Vagina (tissue), 2 donors: ENCODE measurements at regions not wholly inside any gene's neighbourhood (a gene's known extent, or its start where the extent isn't known, plus 50 kb on each side); places are given as distances from the start of the nearest gene placed in this dataset.
"Not testable (repeated sequence)": the region's sequence is repeated elsewhere in the genome, so short reads cannot be mapped to it uniquely, and the experiment has no call there.

Experiments used
- DNase-seq, 2 donors: peaks; one replicate each; pipeline ENCODE4 v3.0.0-alpha.2; 2017; ENCODE audit errors: extremely low spot score in 2 of 2
- H3K27ac ChIP-seq: fragments of 200-600 bp; sonication (generic); one replicate; pipeline ENCODE4 v1.5.1; 2019
- H3K27me3 ChIP-seq: fragments of 200-600 bp; sonication (generic); one replicate; pipeline ENCODE4 v1.5.1; 2019
- H3K36me3 ChIP-seq, 2 donors: fragments of 200-600 bp; sonication (generic); one replicate each; pipeline ENCODE4 v1.5.1; 2017 to 2019
- H3K4me1 ChIP-seq: fragments of 200-600 bp; sonication (generic); one replicate; pipeline ENCODE4 v1.5.1; 2019
- H3K4me3 ChIP-seq, 2 donors: fragments of 200-600 bp; sonication (generic); 1 replicate in 1 of 2; 2 replicates in 1 of 2; pipeline ENCODE4 v1.5.1; 2016 to 2019
- H3K9me3 ChIP-seq: fragments of 200-600 bp; sonication (generic); one replicate; pipeline ENCODE4 v1.5.1; 2019
- POLR2A ChIP-seq, 2 donors: fragments of 450-650 bp; IDR thresholded peaks; one replicate each; pipeline ENCODE4 v1.6.1; 2017; ENCODE audit warnings: antibody characterized with exemption in 2 of 2, mild to moderate bottlenecking in 2 of 2, moderate library complexity in 2 of 2
- POLR2AphosphoS5 ChIP-seq, 2 donors: sonication (generic); formaldehyde crosslinking; IDR thresholded peaks; one replicate each; pipeline ENCODE4 v1.9.0; 2017; ENCODE audit warnings: antibody characterized with exemption in 2 of 2, mild to moderate bottlenecking in 2 of 2, low read depth in 1 of 2; ENCODE audit not compliant: insufficient read depth in 1 of 2
- intact Hi-C: fragments of 100-400 bp; cut with DNase I; formaldehyde crosslinking; loops from one replicate; pipeline ENCODE4 v1.15.1; 2023
- TF ChIP-seq, protein P1 (sequence below), 3 experiments: fragments of 450-650 bp in 2 of 3; fragments of 200-600 bp in 1 of 3; sonication (generic) in 1 of 3; IDR thresholded peaks; one replicate each; pipeline ENCODE4 v1.5.1; 2017 to 2019; ENCODE audit warnings: antibody characterized with exemption in 3 of 3, mild to moderate bottlenecking in 2 of 3, moderate library complexity in 2 of 3

DNA sequence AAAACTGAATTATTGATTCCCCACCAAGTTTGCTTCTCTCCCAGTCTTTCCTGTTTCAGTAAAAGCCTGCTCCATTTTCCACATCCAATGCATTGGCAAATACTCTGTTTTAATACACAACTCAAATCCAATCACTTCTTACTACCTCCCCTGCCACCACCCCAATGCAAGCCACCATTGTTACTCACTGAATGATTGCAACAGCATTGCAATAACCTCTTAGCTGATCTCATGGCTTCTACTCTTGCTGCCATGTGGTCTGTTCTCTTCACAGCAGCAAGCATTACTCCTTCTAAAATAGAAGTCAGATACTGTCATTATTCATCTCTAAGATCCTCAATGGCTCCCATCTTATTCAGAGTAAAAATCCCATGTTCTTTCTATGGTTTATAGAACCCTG lies 123.4 kb downstream of the ATP6V1G3 start:
- Histone ChIP-seq H3K4me3 (no peak overlapping the region), H3K27me3 (no peaks in the 10 kb centered on the region), H3K4me1 (no peaks in the 10 kb centered on the region), H3K27ac (no peak overlapping the region), H3K36me3 (no peaks in the 10 kb centered on the region), H3K9me3 (no peaks in the 10 kb centered on the region)
- DNase-seq: no peak
- intact Hi-C loops: no loop called here
- no peak for TF ChIP-seq POLR2A (IDR thresholded peaks at IDR 0.05)
- TF ChIP-seq, protein P1, sequence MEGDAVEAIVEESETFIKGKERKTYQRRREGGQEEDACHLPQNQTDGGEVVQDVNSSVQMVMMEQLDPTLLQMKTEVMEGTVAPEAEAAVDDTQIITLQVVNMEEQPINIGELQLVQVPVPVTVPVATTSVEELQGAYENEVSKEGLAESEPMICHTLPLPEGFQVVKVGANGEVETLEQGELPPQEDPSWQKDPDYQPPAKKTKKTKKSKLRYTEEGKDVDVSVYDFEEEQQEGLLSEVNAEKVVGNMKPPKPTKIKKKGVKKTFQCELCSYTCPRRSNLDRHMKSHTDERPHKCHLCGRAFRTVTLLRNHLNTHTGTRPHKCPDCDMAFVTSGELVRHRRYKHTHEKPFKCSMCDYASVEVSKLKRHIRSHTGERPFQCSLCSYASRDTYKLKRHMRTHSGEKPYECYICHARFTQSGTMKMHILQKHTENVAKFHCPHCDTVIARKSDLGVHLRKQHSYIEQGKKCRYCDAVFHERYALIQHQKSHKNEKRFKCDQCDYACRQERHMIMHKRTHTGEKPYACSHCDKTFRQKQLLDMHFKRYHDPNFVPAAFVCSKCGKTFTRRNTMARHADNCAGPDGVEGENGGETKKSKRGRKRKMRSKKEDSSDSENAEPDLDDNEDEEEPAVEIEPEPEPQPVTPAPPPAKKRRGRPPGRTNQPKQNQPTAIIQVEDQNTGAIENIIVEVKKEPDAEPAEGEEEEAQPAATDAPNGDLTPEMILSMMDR (IDR thresholded peaks at IDR 0.05): no peak
- no peak for TF ChIP-seq POLR2AphosphoS5 (IDR thresholded peaks at IDR 0.05; ENCODE audit: insufficient read depth in 1 of 2, low read depth in 1 of 2)

DNA sequence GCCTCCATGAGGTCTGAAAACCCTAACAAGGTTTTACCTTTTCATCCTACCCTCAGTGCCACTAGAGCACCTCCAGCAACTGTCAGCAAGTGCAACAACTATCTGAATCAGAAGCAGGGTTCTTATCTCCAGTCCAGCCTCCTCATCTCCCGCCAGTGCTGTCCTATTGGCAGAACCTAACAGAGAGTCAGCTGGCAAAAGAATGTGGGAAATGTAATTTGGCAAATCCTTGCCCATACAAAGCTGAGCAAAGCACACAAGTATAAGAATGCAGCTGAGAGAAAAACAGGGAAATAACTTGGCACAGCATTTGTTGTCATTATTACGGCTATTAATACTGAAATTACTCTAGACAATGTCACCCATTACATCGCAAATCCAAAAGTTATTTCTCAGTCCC lies 124.2 kb downstream of the ATP6V1G3 start:
- H3K4me3 ChIP-seq: no peak overlapping the region
- no peaks in the 10 kb centered on the region for H3K9me3 ChIP-seq
- TF ChIP-seq POLR2A (IDR thresholded peaks at IDR 0.05): no peak
- TF ChIP-seq, protein P1 (IDR thresholded peaks at IDR 0.05): no peak
- TF ChIP-seq POLR2AphosphoS5 (IDR thresholded peaks at IDR 0.05; ENCODE audit: insufficient read depth in 1 of 2, low read depth in 1 of 2): no peak
- H3K36me3 ChIP-seq: no peaks in the 10 kb centered on the region
- no peak overlapping the region for H3K27ac ChIP-seq
- intact Hi-C loops: no loop called here
- no peak for DNase-seq
- no peaks in the 10 kb centered on the region for H3K4me1 ChIP-seq
- H3K27me3 ChIP-seq: no peaks in the 10 kb centered on the region

DNA sequence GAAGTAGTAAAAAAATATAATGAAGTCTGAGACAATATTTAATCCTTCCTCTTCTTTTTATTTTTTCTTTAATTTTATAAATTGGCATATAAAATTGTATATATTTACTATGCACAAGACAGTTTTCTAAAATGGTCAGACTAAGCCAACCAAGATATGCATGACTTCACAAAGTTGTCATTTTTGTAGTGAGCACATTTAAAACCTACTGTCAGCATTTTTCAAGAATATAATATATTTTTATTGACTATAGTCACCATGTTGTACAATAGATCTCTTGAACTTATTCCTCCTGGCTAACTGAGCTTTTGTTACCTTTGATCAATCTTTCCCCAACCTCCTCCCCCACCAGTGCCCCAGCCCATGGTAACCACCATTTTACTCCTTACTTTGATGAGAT lies 129.2 kb downstream of the ATP6V1G3 start:
- no peak overlapping the region for H3K27ac ChIP-seq
- H3K36me3 ChIP-seq: no peaks in the 10 kb centered on the region
- no peak for TF ChIP-seq POLR2A (IDR thresholded peaks at IDR 0.05)
- TF ChIP-seq, protein P1 (IDR thresholded peaks at IDR 0.05): no peak
- no peaks in the 10 kb centered on the region for H3K4me1 ChIP-seq
- H3K9me3 ChIP-seq: no peaks in the 10 kb centered on the region
- no peak overlapping the region for H3K4me3 ChIP-seq
- intact Hi-C loops: no loop called here
- no peaks in the 10 kb centered on the region for H3K27me3 ChIP-seq
- no peak for DNase-seq

DNA sequence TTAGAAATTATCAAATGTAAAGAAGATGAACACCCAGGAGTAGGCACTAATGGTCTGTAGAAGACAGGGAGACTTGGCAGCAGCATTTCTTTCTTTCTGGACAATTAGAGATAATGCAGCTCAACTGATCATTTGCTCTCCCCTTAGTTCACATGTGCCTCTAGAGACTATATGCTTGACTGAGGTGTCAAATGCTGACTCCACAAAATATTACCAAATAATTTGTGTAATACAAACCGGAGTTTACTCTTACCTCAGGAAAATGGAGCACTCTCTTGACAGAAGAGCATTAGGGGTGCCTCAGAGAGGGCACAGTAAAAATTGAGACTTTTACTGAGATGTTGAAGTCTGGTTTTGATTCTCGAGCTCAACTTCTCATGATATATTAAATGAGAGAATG lies 131.8 kb downstream of the ATP6V1G3 start:
- Histone ChIP-seq H3K9me3 (no peaks in the 10 kb centered on the region), H3K27ac (no peak overlapping the region), H3K36me3 (no peaks in the 10 kb centered on the region), H3K4me3 (no peak overlapping the region), H3K27me3 (no peaks in the 10 kb centered on the region), H3K4me1 (no peaks in the 10 kb centered on the region)
- no peak for TF ChIP-seq POLR2AphosphoS5 (IDR thresholded peaks at IDR 0.05; ENCODE audit: insufficient read depth in 1 of 2, low read depth in 1 of 2)
- TF ChIP-seq, protein P1 (IDR thresholded peaks at IDR 0.05): no peak
- DNase-seq: no peak
- intact Hi-C loops: no loop called here

DNA sequence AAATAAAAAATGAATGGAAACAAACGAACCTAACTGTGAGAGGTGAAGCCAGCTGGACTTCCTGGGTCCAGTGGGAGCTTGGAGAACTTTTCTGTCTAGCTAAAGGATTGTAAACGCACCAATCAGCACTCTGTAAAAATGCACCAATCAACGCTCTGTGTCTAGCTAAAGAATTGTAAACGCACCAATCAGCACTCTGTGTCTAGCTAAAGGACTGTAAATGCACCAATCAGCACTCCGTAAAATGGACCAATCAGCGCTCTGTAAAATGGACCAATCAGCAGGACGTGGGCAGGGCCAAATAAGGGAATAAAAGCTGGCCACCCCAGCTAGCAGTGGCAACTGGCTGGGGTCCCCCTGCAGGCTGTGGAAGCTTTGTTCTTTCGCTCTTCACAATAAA lies 135.8 kb downstream of the ATP6V1G3 start:
- DNase-seq, H3K36me3 ChIP-seq, intact Hi-C loops: not testable (repeated sequence)

DNA sequence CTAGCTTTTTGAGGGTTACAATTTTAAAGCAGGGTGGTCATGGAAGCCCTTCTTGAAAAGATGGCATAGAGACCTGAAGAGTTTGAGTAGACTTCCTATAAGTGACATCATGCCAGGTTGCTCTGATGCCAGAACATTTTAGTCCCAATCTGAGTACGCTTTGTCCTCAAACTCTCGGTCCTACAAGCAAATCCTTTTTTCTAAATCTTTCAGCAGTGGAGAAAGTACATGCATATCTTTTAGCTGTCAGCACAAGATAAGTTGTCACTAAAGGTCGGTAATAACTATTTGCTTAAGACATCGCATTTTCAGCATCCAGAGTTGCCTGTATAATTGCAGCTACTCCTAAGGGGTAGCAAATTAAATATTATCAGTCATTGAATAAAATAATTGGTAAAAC lies 140.4 kb downstream of the ATP6V1G3 start:
- no peaks in the 10 kb centered on the region for H3K9me3 ChIP-seq
- H3K4me3 ChIP-seq: no peak overlapping the region
- H3K4me1 ChIP-seq: no peaks in the 10 kb centered on the region
- H3K36me3 ChIP-seq: no peaks in the 10 kb centered on the region
- no peaks in the 10 kb centered on the region for H3K27me3 ChIP-seq
- intact Hi-C loops: no loop called here
- no peak for DNase-seq
- H3K27ac ChIP-seq: no peak overlapping the region
- TF ChIP-seq, protein P1 (IDR thresholded peaks at IDR 0.05): no peak
- TF ChIP-seq POLR2AphosphoS5 (IDR thresholded peaks at IDR 0.05; ENCODE audit: insufficient read depth in 1 of 2, low read depth in 1 of 2): no peak
- no peak for TF ChIP-seq POLR2A (IDR thresholded peaks at IDR 0.05)

More for the DNA sequence above, 135.8 kb downstream of the ATP6V1G3 start:
- not testable (repeated sequence) for H3K27ac ChIP-seq, H3K4me3 ChIP-seq, H3K9me3 ChIP-seq, H3K4me1 ChIP-seq, H3K27me3 ChIP-seq
